DND-41 (cell line): ENCODE measurements at regions not wholly inside any gene's neighbourhood (a gene's known extent, or its start where the extent isn't known, plus 50 kb on each side); places are given as distances from the start of the nearest gene placed in this dataset.
"Not testable (repeated sequence)": the region's sequence is repeated elsewhere in the genome, so short reads cannot be mapped to it uniquely, and the experiment has no call there.

ENCODE experiments used
- ATAC-seq: fragments of 200-7000 bp; cut with Tn5 transposase; 3 replicates; pipeline ENCODE4 v1.9.1; 2021; ENCODE audit warnings: low read depth; ENCODE audit not compliant: insufficient read depth
- DNase-seq: peaks from one replicate; pipeline ENCODE4 v3.0.0-alpha.2; 2020
- H2AFZ ChIP-seq: 2 replicates; pipeline ENCODE4 v1.6.0; 2012; ENCODE audit warnings: low read depth, low read length
- H3K27ac ChIP-seq: 2 replicates; pipeline ENCODE4 v1.5.1; 2012; ENCODE audit warnings: low read length, inconsistent platforms
- H3K27me3 ChIP-seq: fragments of 200-600 bp; sonication (generic); 2 replicates; pipeline ENCODE4 v1.6.0; 2012; ENCODE audit warnings: low read length, mild to moderate bottlenecking, inconsistent platforms; ENCODE audit not compliant: insufficient read depth, poor library complexity
- H3K36me3 ChIP-seq: 2 replicates; pipeline ENCODE4 v1.5.1; 2012; ENCODE audit warnings: low read length, inconsistent platforms; ENCODE audit not compliant: insufficient read depth
- H3K4me1 ChIP-seq: 2 replicates; pipeline ENCODE4 v1.5.1; 2012; ENCODE audit warnings: mild to moderate bottlenecking, low read length; ENCODE audit not compliant: insufficient read depth
- H3K4me2 ChIP-seq: 2 replicates; pipeline ENCODE4 v1.6.0; 2012; ENCODE audit warnings: mild to moderate bottlenecking, moderate library complexity, low read length, inconsistent platforms; ENCODE audit not compliant: insufficient read depth
- H3K4me3 ChIP-seq, 2 experiments: fragments of 200-600 bp in 1 of 2; shearing (Covaris generic) in 1 of 2; 2 replicates each; pipeline ENCODE4 v1.5.1; 2012 to 2016; ENCODE audit warnings: inconsistent platforms in 2 of 2, low read length in 2 of 2, mild to moderate bottlenecking in 2 of 2, low read depth in 1 of 2, moderate library complexity in 1 of 2
- H3K79me2 ChIP-seq: 2 replicates; pipeline ENCODE4 v1.6.0; 2012; ENCODE audit warnings: low read length, inconsistent platforms; ENCODE audit not compliant: insufficient read depth
- H3K9ac ChIP-seq: 2 replicates; pipeline ENCODE4 v1.6.0; 2012; ENCODE audit warnings: low read depth, mild to moderate bottlenecking, inconsistent platforms, low read length, moderate library complexity
- H3K9me3 ChIP-seq: 2 replicates; pipeline ENCODE4 v1.5.1; 2012; ENCODE audit warnings: low read length, moderate library complexity, mild to moderate bottlenecking, inconsistent platforms; ENCODE audit not compliant: insufficient read depth, severe bottlenecking
- H4K20me1 ChIP-seq: 2 replicates; pipeline ENCODE4 v1.6.0; 2012; ENCODE audit warnings: low read length; ENCODE audit not compliant: insufficient read depth
- EZH2 ChIP-seq: IDR thresholded peaks from 3 replicates; pipeline ENCODE4 v1.6.1; 2012; ENCODE audit warnings: borderline replicate concordance, low read depth, mild to moderate bottlenecking, moderate library complexity, low read length, inconsistent platforms; ENCODE audit not compliant: severe bottlenecking
- TF ChIP-seq, protein P1 (sequence below): IDR thresholded peaks from 2 replicates; pipeline ENCODE4 v1.5.1; 2012; ENCODE audit warnings: borderline replicate concordance, low read length, moderate library complexity, mild to moderate bottlenecking; ENCODE audit not compliant: poor library complexity, severe bottlenecking; ENCODE audit errors: extremely low read depth

DNA sequence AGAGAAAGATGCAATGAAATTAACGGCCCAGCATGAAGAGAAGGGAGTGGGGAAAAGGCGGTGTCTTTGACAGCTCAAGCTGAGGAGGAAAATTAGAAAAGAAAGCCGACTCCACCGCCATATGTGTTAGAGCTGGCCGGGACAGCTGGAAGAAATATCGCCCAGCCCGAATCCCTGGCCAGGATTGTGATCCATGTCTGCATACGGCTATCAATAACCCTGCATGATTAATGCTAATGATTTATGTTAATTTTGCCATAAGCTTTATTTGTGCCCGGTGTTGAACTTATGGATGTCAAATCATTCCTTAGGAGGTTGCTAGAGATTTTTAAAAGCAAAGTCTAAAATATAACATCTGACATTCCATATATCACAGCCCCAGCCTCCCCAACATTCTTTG is 263.4 kb upstream of the ZNF507 start:
- Histone ChIP-seq H4K20me1 (no peaks in the 10 kb centered on the region), H3K9ac (no peak overlapping the region), H2AFZ (no peak overlapping the region), H3K9me3 (no peaks in the 10 kb centered on the region), H3K27ac (no peak overlapping the region), H3K4me2 (no peak overlapping the region), H3K79me2 (no peaks in the 10 kb centered on the region), H3K4me1 (no peaks in the 10 kb centered on the region), H3K4me3 (no peak overlapping the region), H3K27me3 (no peaks in the 10 kb centered on the region), H3K36me3 (no peaks in the 10 kb centered on the region)
- no peak for DNase-seq
- no peak for ATAC-seq
- no peak for TF ChIP-seq EZH2
- TF ChIP-seq, protein P1, sequence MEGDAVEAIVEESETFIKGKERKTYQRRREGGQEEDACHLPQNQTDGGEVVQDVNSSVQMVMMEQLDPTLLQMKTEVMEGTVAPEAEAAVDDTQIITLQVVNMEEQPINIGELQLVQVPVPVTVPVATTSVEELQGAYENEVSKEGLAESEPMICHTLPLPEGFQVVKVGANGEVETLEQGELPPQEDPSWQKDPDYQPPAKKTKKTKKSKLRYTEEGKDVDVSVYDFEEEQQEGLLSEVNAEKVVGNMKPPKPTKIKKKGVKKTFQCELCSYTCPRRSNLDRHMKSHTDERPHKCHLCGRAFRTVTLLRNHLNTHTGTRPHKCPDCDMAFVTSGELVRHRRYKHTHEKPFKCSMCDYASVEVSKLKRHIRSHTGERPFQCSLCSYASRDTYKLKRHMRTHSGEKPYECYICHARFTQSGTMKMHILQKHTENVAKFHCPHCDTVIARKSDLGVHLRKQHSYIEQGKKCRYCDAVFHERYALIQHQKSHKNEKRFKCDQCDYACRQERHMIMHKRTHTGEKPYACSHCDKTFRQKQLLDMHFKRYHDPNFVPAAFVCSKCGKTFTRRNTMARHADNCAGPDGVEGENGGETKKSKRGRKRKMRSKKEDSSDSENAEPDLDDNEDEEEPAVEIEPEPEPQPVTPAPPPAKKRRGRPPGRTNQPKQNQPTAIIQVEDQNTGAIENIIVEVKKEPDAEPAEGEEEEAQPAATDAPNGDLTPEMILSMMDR: no peak

- not testable (repeated sequence) for H3K9me3 ChIP-seq, H3K27me3 ChIP-seq, ATAC-seq, H3K9ac ChIP-seq, H3K4me3 ChIP-seq, H3K79me2 ChIP-seq, H2AFZ ChIP-seq, H3K36me3 ChIP-seq, H3K4me1 ChIP-seq, H3K4me2 ChIP-seq, H3K27ac ChIP-seq, DNase-seq, H4K20me1 ChIP-seq
These were observed 260.6 kb upstream of the ZNF507 start for GRCh38 chr19:32084756-32085363.

DNA sequence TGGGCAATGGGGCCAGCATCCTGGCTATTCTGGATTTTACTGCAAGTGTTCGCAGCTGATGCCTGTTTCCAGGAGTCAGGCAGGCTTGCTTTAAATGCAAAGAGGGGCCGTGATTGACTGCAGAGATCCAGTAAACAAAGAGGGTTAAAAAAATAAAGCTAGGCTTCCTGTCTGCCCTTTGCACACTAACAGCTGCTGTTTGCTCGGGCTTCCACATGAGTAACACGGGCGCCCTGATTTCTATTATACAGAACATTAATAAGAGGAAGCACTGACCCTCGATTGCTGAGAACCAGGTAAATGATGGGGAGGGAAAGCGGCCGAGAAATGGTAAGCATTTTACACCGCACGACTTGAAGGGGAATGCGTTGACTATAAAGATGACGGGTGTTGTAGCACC is 254.2 kb upstream of the ZNF507 start:
- DNase-seq: no peak
- no peak for ATAC-seq
- H3K9me3 ChIP-seq: no peaks in the 10 kb centered on the region
- no peaks in the 10 kb centered on the region for H3K36me3 ChIP-seq
- no peak overlapping the region for H3K4me3 ChIP-seq
- H3K4me1 ChIP-seq: no peaks in the 10 kb centered on the region
- H3K27me3 ChIP-seq: peaks cover 4% of the 10 kb centered on the region
- no peak overlapping the region for H2AFZ ChIP-seq
- no peaks in the 10 kb centered on the region for H3K79me2 ChIP-seq
- no peak overlapping the region for H3K9ac ChIP-seq
- no peak overlapping the region for H3K27ac ChIP-seq
- TF ChIP-seq EZH2: no peak
- TF ChIP-seq, protein P1: no peak
- H4K20me1 ChIP-seq: no peaks in the 10 kb centered on the region
- H3K4me2 ChIP-seq: no peak overlapping the region

GRCh38 chr19:32097011-32097410 is 248.4 kb upstream of the ZNF507 start:
- Histone ChIP-seq H4K20me1 (no peaks in the 10 kb centered on the region), H3K36me3 (no peaks in the 10 kb centered on the region), H3K4me3 (no peak overlapping the region), H3K9ac (no peak overlapping the region), H3K79me2 (no peaks in the 10 kb centered on the region), H3K27ac (no peak overlapping the region), H2AFZ (no peak overlapping the region), H3K4me1 (no peaks in the 10 kb centered on the region), H3K4me2 (no peak overlapping the region), H3K9me3 (no peaks in the 10 kb centered on the region), H3K27me3 (peaks cover 4% of the 10 kb centered on the region)
- no peak for DNase-seq
- TF ChIP-seq, protein P1: no peak
- TF ChIP-seq EZH2: no peak
- no peak for ATAC-seq
